HepG2 (cell line): ENCODE measurements at regions not wholly inside any gene's neighbourhood (a gene's known extent, or its start where the extent isn't known, plus 50 kb on each side); places are given as distances from the start of the nearest gene placed in this dataset.

Experiments used
- ATAC-seq: fragments of 200-7000 bp; cut with Tn5 transposase; 3 replicates; pipeline ENCODE4 v1.9.1; 2020; ENCODE audit warnings: mild to moderate bottlenecking, moderate library complexity
- BruUV-seq: library from RNA; stranded (reverse); fragments of 400-500 nt; replicated peaks from 2 replicates; lab custom pipeline; 2021; lab: Mats Ljungman, UMichigan
- CTCF ChIA-PET: fragments of 300-600 bp; formaldehyde crosslinking; extraction: SDS; loops from one replicate; lab custom pipeline; 2021; ENCODE audit warnings: low total read pairs, inconsistent platforms, low intra/inter-chr PET ratio; lab: Yijun Ruan, JAX
- POLR2A ChIA-PET: fragments of 350-600 bp; sonication (Branson Sonifier 250); formaldehyde crosslinking; loops from one replicate; lab custom pipeline; 2020; ENCODE audit warnings: antibody characterized with exemption, inconsistent platforms; lab: Yijun Ruan, JAX
- DNase-seq: peaks from one replicate; pipeline ENCODE4 v3.0.0-alpha.2; 2015; ENCODE audit warnings: low spot score
- FAIRE-seq: peaks from 3 replicates; lab custom pipeline; 2011; peaks lifted over from hg19 to GRCh38; lab: Jason Lieb, UNC
- H2AFZ ChIP-seq: one replicate; pipeline ENCODE4 v1.6.1; 2011; ENCODE audit warnings: low read length, inconsistent platforms
- H3K27ac ChIP-seq: fragments of 300-600 bp; 3 replicates; pipeline ENCODE4 v1.8.0; 2011; ENCODE audit warnings: mixed run types, mild to moderate bottlenecking, mixed read lengths, low read length, inconsistent platforms; ENCODE audit not compliant: insufficient read depth; ENCODE audit errors: extremely low read length
- H3K27me3 ChIP-seq, 2 experiments: fragments of 200-600 bp in 1 of 2; 2 replicates in 1 of 2; 3 replicates in 1 of 2; pipeline versions ENCODE4 v1.6.0 to v1.8.0; 2011; ENCODE audit warnings: low read length in 2 of 2, mild to moderate bottlenecking in 2 of 2, moderate library complexity in 2 of 2, inconsistent platforms in 1 of 2; ENCODE audit not compliant: insufficient read depth in 2 of 2, control insufficient read depth in 1 of 2
- H3K36me3 ChIP-seq, 2 experiments: fragments of 200-600 bp in 1 of 2; replicated peaks in 1 of 2; 2 replicates in 1 of 2; 3 replicates in 1 of 2; pipeline versions ENCODE4 v1.5.1 to v1.8.0; 2011; ENCODE audit warnings: low read length in 2 of 2, inconsistent platforms in 1 of 2; ENCODE audit not compliant: insufficient read depth in 2 of 2, control insufficient read depth in 1 of 2
- H3K4me1 ChIP-seq: 2 replicates; pipeline ENCODE4 v1.5.1; 2012; ENCODE audit warnings: low read length, inconsistent platforms; ENCODE audit not compliant: insufficient read depth
- H3K4me2 ChIP-seq: 2 replicates; pipeline ENCODE4 v1.6.0; 2011; ENCODE audit warnings: low read depth, low read length, inconsistent platforms
- H3K4me3 ChIP-seq, 3 experiments: fragments of 200-600 bp in 1 of 3; sonication (generic), shearing (Covaris generic) in 1 of 3; replicated peaks in 1 of 3; 2 replicates each; pipeline ENCODE4 v1.5.1; 2011 to 2016; ENCODE audit warnings: low read length in 3 of 3, inconsistent platforms in 2 of 3, low read depth in 2 of 3, mild to moderate bottlenecking in 2 of 3, control low read depth in 1 of 3, mixed read lengths in 1 of 3; ENCODE audit not compliant: insufficient read depth in 1 of 3
- H3K79me2 ChIP-seq: one replicate; pipeline ENCODE4 v1.6.1; 2011; ENCODE audit warnings: low read length, inconsistent platforms; ENCODE audit not compliant: insufficient read depth
- H3K9ac ChIP-seq: 2 replicates; pipeline ENCODE4 v1.6.0; 2011; ENCODE audit warnings: mild to moderate bottlenecking, low read depth, low read length, inconsistent platforms; ENCODE audit not compliant: insufficient read depth
- H3K9me3 ChIP-seq: 2 replicates; pipeline ENCODE4 v1.5.1; 2012; ENCODE audit warnings: mild to moderate bottlenecking, low read length
- H4K20me1 ChIP-seq: 2 replicates; pipeline ENCODE4 v1.6.0; 2011; ENCODE audit warnings: inconsistent platforms, mild to moderate bottlenecking, low read length, moderate library complexity; ENCODE audit not compliant: insufficient read depth
- ATM ChIP-seq: fragments of 450-650 bp; IDR thresholded peaks from 2 replicates; pipeline ENCODE4 v1.7.1; 2017; ENCODE audit warnings: mild to moderate bottlenecking, borderline replicate concordance
- KIAA2018 ChIP-seq: sonication (generic); formaldehyde crosslinking; IDR thresholded peaks from 2 replicates; pipeline ENCODE4 v1.5.0; 2020; ENCODE audit warnings: mild to moderate bottlenecking, missing genetic modification reagents, borderline replicate concordance
- ZNF337 ChIP-seq: sonication (generic); formaldehyde crosslinking; IDR thresholded peaks from 2 replicates; pipeline ENCODE4 v1.5.1; 2020; ENCODE audit warnings: missing genetic modification reagents, low read depth, mild to moderate bottlenecking, borderline replicate concordance
- ZNF710 ChIP-seq: sonication (generic); formaldehyde crosslinking; IDR thresholded peaks from 2 replicates; pipeline ENCODE4 v1.5.0; 2020; ENCODE audit warnings: mild to moderate bottlenecking, missing genetic modification reagents, borderline replicate concordance
- WGBS: methylation state at CpG from one replicate; pipeline ENCODE4 v1.1.6; 2017; ENCODE audit warnings: low lambda C conversion rate; 5-methylcytosine and 5-hydroxymethylcytosine counted together
- in situ Hi-C: cut with HindIII; loops from 2 replicates; pipeline ENCODE4 v1.10.0; 2017; ENCODE audit warnings: low pct_unique_long_range_greater_than_20kb; ENCODE audit not compliant: extremely low pct_ligation_motif_present
- intact Hi-C: fragments of 100-400 bp; cut with micrococcal nuclease; formaldehyde crosslinking; loops from one replicate; pipeline ENCODE4 v1.10.0; 2022; ENCODE audit not compliant: unreplicated experiment
- TF ChIP-seq, protein P1 (sequence below): sonication (generic); formaldehyde crosslinking; IDR thresholded peaks from 2 replicates; pipeline ENCODE4 v1.4.0; 2020; ENCODE audit warnings: missing genetic modification reagents, borderline replicate concordance
- TF ChIP-seq, protein P2 (sequence below): IDR thresholded peaks from 2 replicates; pipeline ENCODE4 v1.6.1; 2016; ENCODE audit warnings: low read depth, borderline replicate concordance

DNA sequence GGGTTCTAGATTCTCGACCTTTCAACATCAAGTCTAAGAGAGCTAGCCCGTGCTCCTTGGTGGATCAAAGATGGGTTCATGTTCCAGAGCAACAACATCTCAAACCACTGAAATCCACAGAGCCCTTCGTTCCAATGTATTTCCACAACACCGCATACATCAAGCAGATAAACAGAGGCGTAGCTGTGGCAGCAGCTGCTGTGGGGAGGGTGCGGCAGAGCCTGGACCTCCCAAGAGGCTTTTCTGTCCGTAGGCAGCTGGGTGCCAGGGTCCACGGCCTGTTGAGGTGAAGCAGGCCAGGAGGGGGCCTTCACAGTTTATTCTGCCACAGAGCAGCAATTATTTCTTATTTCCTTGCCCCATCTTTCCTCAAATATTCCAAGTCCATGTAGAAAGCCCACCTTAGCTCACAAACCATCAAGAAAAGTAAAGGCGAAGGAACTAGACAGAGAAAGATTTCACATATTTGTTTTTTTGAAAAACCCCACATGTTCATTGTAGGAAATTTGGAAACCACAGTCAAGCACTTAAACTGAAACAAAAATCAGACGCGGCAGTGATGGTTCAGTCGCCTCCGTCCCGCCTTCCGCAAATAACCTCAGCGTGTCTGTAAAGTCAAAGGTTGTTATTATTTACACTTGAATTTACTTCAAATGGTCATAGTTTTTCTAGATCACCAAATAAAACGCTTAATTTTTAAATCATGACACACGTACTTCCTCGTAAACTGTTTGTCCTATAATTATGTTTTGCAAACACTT, 144.6 kb upstream of the FOXF1 start:
- CTCF ChIA-PET, result no interaction called here
- no peak overlapping the region for H3K4me2 ChIP-seq
- H3K4me1 ChIP-seq, result no peaks in the 10 kb centered on the region
- in situ Hi-C loops (no loop called here), intact Hi-C loops (no loop called here)
- H3K27me3 ChIP-seq, result peaks cover 2 to 67% of the 10 kb centered on the region in 2 experiments; a peak in 4 of 5 replicates
- no peak overlapping the region for H3K9ac ChIP-seq
- H3K27ac ChIP-seq, result no peak overlapping the region
- H3K79me2 ChIP-seq, result no peaks in the 10 kb centered on the region
- H3K9me3 ChIP-seq, result no peaks in the 10 kb centered on the region
- DNase-seq, result no peak
- no peak for ATAC-seq
- no TSS peak for BruUV-seq
- H3K4me3 ChIP-seq, result no peak overlapping the region
- FAIRE-seq, result no peak
- no peak overlapping the region for H2AFZ ChIP-seq
- WGBS, result 17% methylated on average over 15 of the region's 19 CpGs
- no peaks in the 10 kb centered on the region for H4K20me1 ChIP-seq
- POLR2A ChIA-PET, result no interaction called here
- no peaks in the 10 kb centered on the region for H3K36me3 ChIP-seq
- no peak for TF ChIP-seq KIAA2018 (CRISPR knock-in tag)
- no peak for TF ChIP-seq ZNF710
- no peak for TF ChIP-seq ZNF337 (CRISPR knock-in tag)
- no peak for TF ChIP-seq ATM
- TF ChIP-seq, protein P1, sequence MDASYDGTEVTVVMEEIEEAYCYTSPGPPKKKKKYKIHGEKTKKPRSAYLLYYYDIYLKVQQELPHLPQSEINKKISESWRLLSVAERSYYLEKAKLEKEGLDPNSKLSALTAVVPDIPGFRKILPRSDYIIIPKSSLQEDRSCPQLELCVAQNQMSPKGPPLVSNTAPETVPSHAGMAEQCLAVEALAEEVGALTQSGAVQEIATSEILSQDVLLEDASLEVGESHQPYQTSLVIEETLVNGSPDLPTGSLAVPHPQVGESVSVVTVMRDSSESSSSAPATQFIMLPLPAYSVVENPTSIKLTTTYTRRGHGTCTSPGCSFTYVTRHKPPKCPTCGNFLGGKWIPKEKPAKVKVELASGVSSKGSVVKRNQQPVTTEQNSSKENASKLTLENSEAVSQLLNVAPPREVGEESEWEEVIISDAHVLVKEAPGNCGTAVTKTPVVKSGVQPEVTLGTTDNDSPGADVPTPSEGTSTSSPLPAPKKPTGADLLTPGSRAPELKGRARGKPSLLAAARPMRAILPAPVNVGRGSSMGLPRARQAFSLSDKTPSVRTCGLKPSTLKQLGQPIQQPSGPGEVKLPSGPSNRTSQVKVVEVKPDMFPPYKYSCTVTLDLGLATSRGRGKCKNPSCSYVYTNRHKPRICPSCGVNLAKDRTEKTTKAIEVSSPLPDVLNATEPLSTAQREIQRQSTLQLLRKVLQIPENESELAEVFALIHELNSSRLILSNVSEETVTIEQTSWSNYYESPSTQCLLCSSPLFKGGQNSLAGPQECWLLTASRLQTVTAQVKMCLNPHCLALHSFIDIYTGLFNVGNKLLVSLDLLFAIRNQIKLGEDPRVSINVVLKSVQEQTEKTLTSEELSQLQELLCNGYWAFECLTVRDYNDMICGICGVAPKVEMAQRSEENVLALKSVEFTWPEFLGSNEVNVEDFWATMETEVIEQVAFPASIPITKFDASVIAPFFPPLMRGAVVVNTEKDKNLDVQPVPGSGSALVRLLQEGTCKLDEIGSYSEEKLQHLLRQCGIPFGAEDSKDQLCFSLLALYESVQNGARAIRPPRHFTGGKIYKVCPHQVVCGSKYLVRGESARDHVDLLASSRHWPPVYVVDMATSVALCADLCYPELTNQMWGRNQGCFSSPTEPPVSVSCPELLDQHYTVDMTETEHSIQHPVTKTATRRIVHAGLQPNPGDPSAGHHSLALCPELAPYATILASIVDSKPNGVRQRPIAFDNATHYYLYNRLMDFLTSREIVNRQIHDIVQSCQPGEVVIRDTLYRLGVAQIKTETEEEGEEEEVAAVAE (CRISPR knock-in tag), result no peak
- TF ChIP-seq, protein P2, sequence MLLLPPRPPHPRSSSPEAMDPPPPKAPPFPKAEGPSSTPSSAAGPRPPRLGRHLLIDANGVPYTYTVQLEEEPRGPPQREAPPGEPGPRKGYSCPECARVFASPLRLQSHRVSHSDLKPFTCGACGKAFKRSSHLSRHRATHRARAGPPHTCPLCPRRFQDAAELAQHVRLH, result no peak
